Activated B cell treated with CpG ODN at 0.5 μM for 24 hours (primary cell): ENCODE measurements at regions not wholly inside any gene's neighbourhood (a gene's known extent, or its start where the extent isn't known, plus 50 kb on each side); places are given as distances from the start of the nearest gene placed in this dataset.

Source experiments
- ATAC-seq: fragments of 200-7000 bp; cut with Tn5 transposase; one replicate; pipeline ENCODE4 v1.10.0; 2021; ENCODE audit warnings: low read depth, mild to moderate bottlenecking, moderate library complexity
- CTCF ChIA-PET: fragments of 350-600 bp; sonication (Branson Sonifier 250); formaldehyde crosslinking; loops from one replicate; lab custom pipeline; 2021; ENCODE audit warnings: antibody characterized with exemption; lab: Charles Lee
- POLR2A ChIA-PET: fragments of 350-600 bp; sonication (Branson Sonifier 250); formaldehyde crosslinking; loops from one replicate; lab custom pipeline; 2021; ENCODE audit warnings: antibody characterized with exemption; lab: Charles Lee
- DNase-seq: peaks from one replicate; pipeline ENCODE4 v3.0.0; 2022
- H3K27ac Mint-ChIP-seq: one replicate; pipeline ENCODE4 v1.8.0; 2020; ENCODE audit warnings: mixed read lengths
- H3K27me3 Mint-ChIP-seq: one replicate; pipeline ENCODE4 v1.8.0; 2021; ENCODE audit warnings: mixed read lengths
- H3K36me3 Mint-ChIP-seq: one replicate; pipeline ENCODE4 v1.8.0; 2021; ENCODE audit warnings: low read depth, mixed read lengths
- H3K4me1 Mint-ChIP-seq: one replicate; pipeline ENCODE4 v1.8.0; 2021; ENCODE audit warnings: mixed read lengths
- H3K4me3 Mint-ChIP-seq: one replicate; pipeline ENCODE4 v1.8.0; 2020; ENCODE audit warnings: mild to moderate bottlenecking, mixed read lengths
- H3K9me3 Mint-ChIP-seq: one replicate; pipeline ENCODE4 v1.8.0; 2020; ENCODE audit warnings: mixed read lengths
- CTCF ChIP-seq: fragments of 200-600 bp; IDR thresholded peaks from one replicate; pipeline ENCODE4 v1.8.0; 2022; ENCODE audit warnings: antibody characterized with exemption, mild to moderate bottlenecking
- intact Hi-C: fragments of 100-400 bp; cut with micrococcal nuclease; formaldehyde crosslinking; loops from one replicate; pipeline ENCODE4 v1.15.1; 2024

- no peaks in the 10 kb centered on the region for H3K4me1 Mint-ChIP-seq
- H3K27ac Mint-ChIP-seq: no peak overlapping the region
- H3K27me3 Mint-ChIP-seq: peaks cover 10% of the 10 kb centered on the region
- no peak for TF ChIP-seq CTCF
- DNase-seq: no peak
- POLR2A ChIA-PET: no interaction called here
- no peaks in the 10 kb centered on the region for H3K36me3 Mint-ChIP-seq
- ATAC-seq: no peak
- H3K4me3 Mint-ChIP-seq: no peak overlapping the region
- no peaks in the 10 kb centered on the region for H3K9me3 Mint-ChIP-seq
- CTCF ChIA-PET: no interaction called here
- intact Hi-C loops: no loop called here
These were observed 245.7 kb upstream of the GMDS start for GRCh38 chr6:2491137-2491536.

GRCh38 chr6:2488578-2488977 lies 243.2 kb upstream of the GMDS start:
- Mint-ChIP-seq H3K36me3 (no peaks in the 10 kb centered on the region), H3K4me1 (no peaks in the 10 kb centered on the region), H3K9me3 (peaks cover under 1% of the 10 kb centered on the region), H3K27ac (no peak overlapping the region), H3K4me3 (no peak overlapping the region), H3K27me3 (peaks cover 3% of the 10 kb centered on the region)
- ATAC-seq (no peak), DNase-seq (no peak)
- intact Hi-C loops: no loop called here
- no peak for TF ChIP-seq CTCF
- CTCF ChIA-PET: no interaction called here
- POLR2A ChIA-PET: no interaction called here

GRCh38 chr6:2485116-2485515 lies 239.7 kb upstream of the GMDS start:
- Mint-ChIP-seq H3K4me1 (no peaks in the 10 kb centered on the region), H3K27me3 (no peaks in the 10 kb centered on the region), H3K4me3 (no peak overlapping the region), H3K9me3 (peaks cover 11% of the 10 kb centered on the region), H3K27ac (no peak overlapping the region), H3K36me3 (no peaks in the 10 kb centered on the region)
- POLR2A ChIA-PET: no interaction called here
- CTCF ChIA-PET: no interaction called here
- ATAC-seq (no peak), DNase-seq (no peak)
- intact Hi-C loops: no loop called here
- TF ChIP-seq CTCF: no peak

- H3K27ac Mint-ChIP-seq: no peak overlapping the region
- H3K4me1 Mint-ChIP-seq: no peaks in the 10 kb centered on the region
- no peaks in the 10 kb centered on the region for H3K27me3 Mint-ChIP-seq
- intact Hi-C loops: no loop called here
- DNase-seq (no peak), ATAC-seq (no peak)
- ChIA-PET CTCF (no interaction called here), POLR2A (no interaction called here)
- H3K9me3 Mint-ChIP-seq: peaks cover 11% of the 10 kb centered on the region
- no peaks in the 10 kb centered on the region for H3K36me3 Mint-ChIP-seq
- TF ChIP-seq CTCF: no peak
- no peak overlapping the region for H3K4me3 Mint-ChIP-seq
These were observed 237.4 kb upstream of the GMDS start for GRCh38 chr6:2482773-2483172.

GRCh38 chr6:2481307-2481706 lies 235.9 kb upstream of the GMDS start:
- no peak for DNase-seq
- no peak overlapping the region for H3K4me3 Mint-ChIP-seq
- no peaks in the 10 kb centered on the region for H3K36me3 Mint-ChIP-seq
- ChIA-PET CTCF (no interaction called here), POLR2A (no interaction called here)
- no peak for ATAC-seq
- no peak for TF ChIP-seq CTCF
- H3K4me1 Mint-ChIP-seq: no peaks in the 10 kb centered on the region
- H3K27ac Mint-ChIP-seq: no peak overlapping the region
- no peaks in the 10 kb centered on the region for H3K27me3 Mint-ChIP-seq
- intact Hi-C loops: no loop called here
- H3K9me3 Mint-ChIP-seq: peaks cover 11% of the 10 kb centered on the region
